Medulla oblongata (tissue), 1 donor: ENCODE measurements at regions not wholly inside any gene's neighbourhood (a gene's known extent, or its start where the extent isn't known, plus 50 kb on each side); places are given as distances from the start of the nearest gene placed in this dataset.

Experiments
- DNase-seq: peaks from one replicate; pipeline ENCODE4 v3.0.0-alpha.2; 2015; ENCODE audit errors: extremely low spot score

- DNase-seq: no peak
These were observed 108.7 kb upstream of the UBE2E2 start for GRCh38 chr3:23094412-23094811.

GRCh38 chr3:23094890-23095462 lies 108.2 kb upstream of the UBE2E2 start:
- no peak for DNase-seq

GRCh38 chr3:23096041-23096440 lies 107.1 kb upstream of the UBE2E2 start:
- DNase-seq: no peak

- DNase-seq: no peak
These were observed 104.1 kb upstream of the UBE2E2 start for GRCh38 chr3:23099021-23099420.

GRCh38 chr3:23099677-23100076 lies 103.5 kb upstream of the UBE2E2 start:
- DNase-seq: no peak

- DNase-seq: no peak
These were observed 103.0 kb upstream of the UBE2E2 start for GRCh38 chr3:23100106-23100505.

GRCh38 chr3:23103764-23104163 lies 99.4 kb upstream of the UBE2E2 start:
- no peak for DNase-seq

- DNase-seq: no peak
These were observed 98.1 kb upstream of the UBE2E2 start for GRCh38 chr3:23105048-23105447.

- no peak for DNase-seq
These were observed 96.5 kb upstream of the UBE2E2 start for GRCh38 chr3:23106666-23107065.

GRCh38 chr3:23107221-23107620 lies 95.9 kb upstream of the UBE2E2 start:
- no peak for DNase-seq

GRCh38 chr3:23108451-23109057 lies 94.6 kb upstream of the UBE2E2 start:
- DNase-seq: no peak

DNA sequence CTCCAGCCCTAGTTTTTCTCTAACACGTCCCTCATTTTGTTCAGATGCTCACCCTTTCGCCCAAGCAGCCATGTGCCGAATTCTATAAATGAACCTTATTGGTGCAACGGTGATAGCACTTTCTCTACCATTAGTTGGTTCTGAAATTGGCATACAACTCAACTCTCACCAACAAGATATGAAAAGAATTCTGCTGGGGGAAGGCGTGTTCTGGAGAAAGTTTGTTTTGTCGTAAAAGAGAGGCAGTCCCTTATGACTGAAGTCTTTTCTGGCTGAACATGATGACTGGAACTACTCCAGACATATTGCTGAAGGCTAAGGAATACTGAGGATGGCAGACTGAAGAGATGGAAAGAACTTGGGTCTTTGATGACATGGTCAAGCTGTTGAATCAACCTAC lies 91.8 kb upstream of the UBE2E2 start:
- no peak for DNase-seq

DNA sequence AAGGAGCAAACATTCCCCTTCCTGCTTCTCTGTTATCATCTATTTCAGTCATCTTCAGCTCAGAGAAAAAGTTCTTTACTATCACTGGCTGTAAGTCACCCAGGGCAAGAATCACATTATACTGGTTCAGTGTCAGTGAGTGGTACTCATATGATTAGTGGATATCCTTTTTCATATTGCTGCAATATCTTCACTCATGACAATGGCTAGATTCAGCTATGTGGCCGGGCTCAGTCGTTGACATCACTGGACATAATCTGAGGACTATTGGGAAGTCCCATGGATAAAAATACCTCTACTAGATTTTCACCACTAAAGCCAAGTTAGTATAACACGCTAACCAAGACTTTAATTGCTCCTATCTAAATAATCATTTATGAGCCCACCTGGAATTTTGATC lies 91.3 kb upstream of the UBE2E2 start:
- DNase-seq: no peak

GRCh38 chr3:23112491-23112890 lies 90.6 kb upstream of the UBE2E2 start:
- no peak for DNase-seq

GRCh38 chr3:23113455-23114171 lies 89.5 kb upstream of the UBE2E2 start:
- no peak for DNase-seq

- no peak for DNase-seq
These were observed 88.7 kb upstream of the UBE2E2 start for GRCh38 chr3:23114432-23114831.

- no peak for DNase-seq
These were observed 87.8 kb upstream of the UBE2E2 start for GRCh38 chr3:23115171-23115877.

GRCh38 chr3:23116081-23116837 lies 86.9 kb upstream of the UBE2E2 start:
- no peak for DNase-seq

DNA sequence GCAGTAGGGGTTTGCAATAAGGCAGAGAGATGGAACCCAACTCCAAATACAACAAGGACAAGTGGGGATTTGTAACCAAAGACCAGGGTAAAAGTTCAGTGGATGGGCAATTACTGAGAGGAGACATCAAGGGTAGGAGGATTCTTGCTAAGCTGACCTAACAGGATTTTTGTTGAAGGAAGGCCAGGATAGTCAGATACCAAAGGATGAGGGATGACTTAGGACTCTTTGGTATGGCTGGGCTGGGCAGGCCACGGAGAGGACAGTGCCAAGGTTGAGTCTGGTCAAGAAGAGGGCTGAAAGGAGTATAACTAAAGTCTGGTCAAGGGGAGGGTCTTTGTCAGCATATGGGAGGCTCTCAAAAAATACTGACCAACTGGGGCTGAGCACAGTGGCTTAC lies 85.3 kb upstream of the UBE2E2 start:
- no peak for DNase-seq

DNA sequence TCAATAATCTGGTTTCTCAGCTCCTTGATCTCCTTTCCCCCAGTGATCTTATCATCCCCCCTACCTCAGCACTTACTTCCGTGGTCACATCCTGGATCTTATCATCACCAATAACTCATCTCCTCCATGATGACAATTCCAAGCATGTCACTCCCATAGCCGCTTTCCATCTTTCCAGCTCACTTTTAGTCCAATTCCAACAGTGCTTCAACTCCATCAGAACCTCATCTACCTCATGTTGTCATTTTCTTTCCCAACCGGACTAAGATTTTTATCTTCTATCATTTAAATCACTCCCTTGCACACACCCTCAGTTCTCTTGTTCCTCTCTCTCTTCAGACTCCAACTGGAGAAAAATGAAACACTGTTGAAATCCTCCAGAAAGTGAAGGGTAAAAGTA lies 75.9 kb upstream of the UBE2E2 start:
- no peak for DNase-seq

DNA sequence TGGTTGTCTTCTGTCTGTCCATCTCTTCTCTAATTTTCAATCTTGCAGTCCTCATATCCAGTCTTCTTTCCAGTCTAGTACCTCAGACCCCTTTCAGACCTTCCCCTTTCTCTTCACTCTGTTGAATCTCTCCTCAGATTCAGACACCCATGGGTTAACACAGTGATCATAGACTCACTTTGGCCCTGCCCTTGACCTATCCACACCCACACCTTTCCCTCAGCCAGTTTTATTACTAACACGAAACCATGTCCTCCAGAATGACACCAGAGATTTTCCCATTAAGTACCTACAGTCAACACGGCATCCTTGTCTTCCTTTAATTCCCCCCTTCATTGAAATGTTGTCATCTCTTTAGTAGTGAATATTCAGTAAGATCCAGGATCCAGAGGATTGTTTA lies 74.5 kb upstream of the UBE2E2 start:
- DNase-seq: no peak

DNA sequence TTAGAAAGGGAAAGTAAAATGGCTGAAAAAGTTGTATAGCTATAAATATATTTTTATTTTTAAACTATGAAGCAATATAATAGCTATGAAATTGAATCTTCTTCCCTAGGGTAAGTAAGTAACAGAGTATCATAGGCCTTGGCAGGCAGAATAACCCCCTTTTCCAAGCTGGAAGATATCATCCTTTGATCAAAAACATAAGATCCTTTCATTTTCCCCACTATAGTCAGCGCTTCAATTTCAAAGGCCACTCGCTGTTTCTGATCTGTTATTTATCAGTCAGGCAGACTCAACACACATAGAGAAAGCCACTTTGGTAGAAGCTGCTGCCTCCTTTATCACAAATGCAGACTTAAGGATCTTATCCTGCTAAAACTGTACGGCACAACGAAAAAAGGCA lies 74.0 kb upstream of the UBE2E2 start:
- DNase-seq: no peak
